ENCODE measurements at regions not wholly inside any gene's neighbourhood (a gene's known extent, or its start where the extent isn't known, plus 50 kb on each side); places are given as distances from the start of the nearest gene placed in this dataset.

GRCh38 chr6:166813461-166813860 lies 142.9 kb downstream of the RNASET2 start:
- WGBS, 2 donors = 91 to 94% methylated on average over 4 of the region's 4 CpGs
- TF ChIP-seq EP300 (IDR thresholded peaks at IDR 0.05) = no peak
- no peak for TF ChIP-seq POLR2A (IDR thresholded peaks at IDR 0.05)
- no peak for TF ChIP-seq POLR2AphosphoS5 (IDR thresholded peaks at IDR 0.05)
- no peak for TF ChIP-seq CTCF (IDR thresholded peaks at IDR 0.05)
- Histone ChIP-seq H3K36me3 (no peaks in the 10 kb centered on the region), H3K4me1 (no peaks in the 10 kb centered on the region), H3K27me3 (no peaks in the 10 kb centered on the region), H3K4me3 (no peak overlapping the region), H3K9me3 (no peaks in the 10 kb centered on the region), H3K27ac (no peak overlapping the region)
- no peak for DNase-seq
- intact Hi-C loops (cut with DNase I) = no loop called here

- TF ChIP-seq EP300 (IDR thresholded peaks at IDR 0.05) (no peak), POLR2A (IDR thresholded peaks at IDR 0.05) (no peak), CTCF (IDR thresholded peaks at IDR 0.05) (no peak), POLR2AphosphoS5 (IDR thresholded peaks at IDR 0.05) (no peak)
- Histone ChIP-seq H3K4me1 (no peaks in the 10 kb centered on the region), H3K4me3 (no peak overlapping the region), H3K36me3 (no peaks in the 10 kb centered on the region), H3K9me3 (peaks cover 0 to 8% (median 3%) of the 10 kb centered on the region in 4 donors), H3K27me3 (no peaks in the 10 kb centered on the region), H3K27ac (no peak overlapping the region)
- no peak for DNase-seq
- intact Hi-C loops (cut with DNase I) = no loop called here
- 82 to 92% methylated on average over 6 of the region's 6 CpGs for WGBS, 2 donors
These were observed 145.5 kb downstream of the RNASET2 start for GRCh38 chr6:166810864-166811263.

GRCh38 chr6:166809721-166810120 lies 146.6 kb downstream of the RNASET2 start:
- H3K36me3 ChIP-seq = no peaks in the 10 kb centered on the region
- 80 to 94% methylated on average over 8 of the region's 8 CpGs for WGBS, 2 donors
- H3K4me3 ChIP-seq = no peak overlapping the region
- no peak overlapping the region for H3K27ac ChIP-seq
- H3K9me3 ChIP-seq = peaks cover 0 to 9% (median 6%) of the 10 kb centered on the region in 4 donors
- H3K4me1 ChIP-seq = no peaks in the 10 kb centered on the region
- intact Hi-C loops (cut with DNase I) = no loop called here
- no peak for TF ChIP-seq POLR2A (IDR thresholded peaks at IDR 0.05)
- no peak for TF ChIP-seq EP300 (IDR thresholded peaks at IDR 0.05)
- TF ChIP-seq POLR2AphosphoS5 (IDR thresholded peaks at IDR 0.05) = no peak
- TF ChIP-seq CTCF (IDR thresholded peaks at IDR 0.05) = no peak
- H3K27me3 ChIP-seq = no peaks in the 10 kb centered on the region
- no peak for DNase-seq

- Histone ChIP-seq H3K4me3 (no peak overlapping the region), H3K9me3 (peaks cover 0 to 9% (median 6%) of the 10 kb centered on the region in 4 donors), H3K27me3 (no peaks in the 10 kb centered on the region), H3K36me3 (no peaks in the 10 kb centered on the region), H3K4me1 (no peaks in the 10 kb centered on the region), H3K27ac (no peak overlapping the region)
- no peak for DNase-seq
- intact Hi-C loops (cut with DNase I) = no loop called here
- 91 to 94% methylated on average over 11 of the region's 11 CpGs for WGBS, 2 donors
- TF ChIP-seq POLR2A (IDR thresholded peaks at IDR 0.05) (no peak), CTCF (IDR thresholded peaks at IDR 0.05) (no peak)
These were observed 149.2 kb downstream of the RNASET2 start for GRCh38 chr6:166806962-166807757.
